GM18517 (cell line): ENCODE measurements at regions not wholly inside any gene's neighbourhood (a gene's known extent, or its start where the extent isn't known, plus 50 kb on each side); places are given as distances from the start of the nearest gene placed in this dataset.
"Not testable (repeated sequence)": the region's sequence is repeated elsewhere in the genome, so short reads cannot be mapped to it uniquely, and the experiment has no call there.

Experiments
- ATAC-seq: cut with Tn5 transposase; IDR thresholded peaks from one replicate; pipeline ENCODE4 v1.9.1; 2021; ENCODE audit warnings: mild to moderate bottlenecking, moderate library complexity; ENCODE audit not compliant: unreplicated experiment

DNA sequence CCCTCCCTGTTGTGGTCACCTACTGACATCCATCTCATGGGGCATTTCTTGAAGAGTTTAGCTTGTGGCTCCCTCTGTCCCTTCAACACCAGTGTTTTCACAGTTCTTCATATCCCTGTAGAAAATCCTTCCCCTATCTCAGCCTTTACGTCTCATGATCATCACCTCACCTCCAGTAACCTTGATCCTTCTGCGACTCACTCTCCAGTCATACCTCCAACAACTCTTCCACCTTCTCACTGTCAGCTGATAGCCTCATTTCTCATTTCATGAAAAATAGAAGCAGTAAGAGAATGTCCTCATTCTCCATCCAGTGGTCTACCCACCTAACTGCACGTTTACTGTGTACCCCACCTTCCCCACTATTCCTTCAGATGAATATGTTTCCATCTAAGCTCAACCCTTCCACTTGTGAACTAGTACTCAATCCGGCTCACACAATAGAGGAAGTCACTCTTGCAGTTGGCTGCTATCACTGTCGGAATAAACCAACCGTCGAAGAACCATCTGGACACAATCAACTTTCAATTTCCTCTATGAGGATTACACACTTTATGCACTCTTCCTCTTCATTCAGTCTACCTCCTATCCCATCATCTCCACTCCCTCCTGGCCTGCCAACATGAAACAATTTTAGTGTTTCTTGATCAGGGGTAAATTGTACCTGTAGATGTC is 256.0 kb downstream of the AHR start:
- ATAC-seq = no peak

DNA sequence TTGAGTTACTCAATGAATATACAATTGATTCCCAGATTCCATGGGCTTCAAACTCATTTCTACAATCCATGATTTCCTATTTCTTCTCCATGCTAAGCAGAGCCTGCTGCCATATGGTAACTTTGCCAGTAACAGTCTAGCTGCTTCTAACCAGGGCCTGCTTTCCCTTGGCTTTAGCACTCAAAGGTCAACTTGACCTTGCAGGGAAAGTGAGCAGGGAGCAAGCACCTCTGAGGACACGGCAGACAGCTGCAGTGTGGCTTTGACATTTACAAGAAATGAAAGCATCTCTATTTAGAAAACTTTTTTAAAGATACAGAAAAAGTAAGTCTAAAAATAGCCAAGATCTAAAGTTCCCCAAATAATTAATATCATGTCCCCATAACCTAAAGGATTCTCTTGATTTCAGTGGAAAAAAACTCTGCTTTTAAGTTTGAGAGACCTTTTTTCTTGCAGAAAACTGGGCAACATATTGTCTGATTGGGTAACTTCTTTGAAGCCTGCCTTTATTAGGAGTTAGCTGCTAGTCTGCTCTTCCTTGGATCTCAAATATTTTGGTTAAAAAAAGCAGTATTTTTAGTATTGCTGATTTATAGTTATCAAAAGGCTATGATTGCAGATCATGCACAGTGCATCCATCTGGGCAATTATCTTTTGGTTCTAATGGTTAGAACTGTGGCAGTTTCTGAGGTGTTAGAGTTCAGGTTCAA is 257.9 kb downstream of the AHR start:
- ATAC-seq = no peak

DNA sequence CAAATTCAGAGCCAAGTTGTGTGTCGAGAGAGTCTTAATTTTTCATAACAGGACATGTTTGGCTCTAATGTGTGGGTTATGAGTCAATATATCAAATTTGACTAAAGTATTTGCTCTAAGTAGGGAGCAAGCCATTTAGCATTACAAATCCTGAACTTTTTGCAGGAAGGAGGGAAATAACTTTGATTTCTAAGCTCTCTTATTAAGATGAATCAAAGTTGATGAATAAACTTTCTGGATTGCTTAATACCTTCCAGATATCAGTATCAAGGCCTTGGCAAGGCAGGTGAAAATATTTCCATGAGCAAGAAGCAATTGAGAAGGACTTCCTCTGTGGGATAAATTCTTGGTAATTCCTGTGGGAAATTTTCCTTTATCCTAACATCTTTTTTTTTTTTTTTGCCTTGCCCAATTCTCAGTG is 258.8 kb downstream of the AHR start:
- ATAC-seq = no peak

DNA sequence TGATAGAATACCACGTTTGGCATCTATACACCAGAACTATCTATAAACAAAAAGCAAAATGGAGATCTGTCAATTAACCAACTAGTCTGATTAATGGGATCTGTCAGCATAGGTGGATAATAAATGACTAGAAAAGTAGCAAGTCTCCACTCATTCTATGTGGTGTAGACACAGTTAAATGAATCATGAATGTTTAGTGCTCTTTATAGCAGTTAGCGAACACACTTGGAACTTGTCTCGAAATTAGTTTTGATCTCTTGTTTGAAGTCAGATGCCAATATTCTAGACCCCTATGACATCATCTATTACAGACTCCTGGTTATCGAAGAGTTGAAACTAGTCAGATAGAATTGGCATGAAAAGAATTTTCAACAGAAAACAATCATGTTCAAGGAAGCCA is 259.7 kb downstream of the AHR start:
- no peak for ATAC-seq

DNA sequence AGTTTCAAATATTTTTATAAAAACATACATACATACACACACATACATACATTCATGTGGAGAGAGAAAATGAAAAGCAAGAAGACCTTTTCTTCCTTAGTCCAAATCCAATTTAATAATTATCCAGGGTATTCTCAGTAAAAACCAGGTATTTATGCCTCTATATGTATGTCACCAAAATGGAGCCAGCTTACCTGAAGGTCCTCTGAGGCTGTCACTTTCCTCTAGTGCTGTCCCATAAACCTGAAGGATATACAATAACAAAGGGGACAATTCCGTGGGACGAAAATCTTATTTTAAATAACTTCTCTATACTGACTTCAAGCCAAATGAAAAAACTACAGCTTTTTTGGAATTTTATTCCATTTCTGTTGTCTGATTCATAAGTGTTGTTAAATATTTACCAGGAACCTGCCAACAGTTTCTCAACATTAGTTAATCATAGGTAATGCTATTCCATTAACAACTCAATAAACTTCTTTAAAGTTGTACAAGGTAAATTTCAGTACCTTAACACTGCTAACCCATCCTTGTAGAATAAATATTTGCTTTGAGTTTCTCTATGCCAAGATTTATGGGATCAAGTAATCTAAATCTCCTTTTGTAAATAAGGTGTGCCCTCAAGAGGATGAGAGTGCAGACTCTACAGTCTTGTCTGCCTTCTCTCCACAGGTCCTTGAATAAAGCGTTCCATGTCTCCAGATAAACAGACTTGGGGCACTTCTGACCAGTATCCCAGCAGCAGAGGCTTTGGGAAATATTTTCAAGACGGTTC is 260.3 kb downstream of the AHR start:
- ATAC-seq = no peak

DNA sequence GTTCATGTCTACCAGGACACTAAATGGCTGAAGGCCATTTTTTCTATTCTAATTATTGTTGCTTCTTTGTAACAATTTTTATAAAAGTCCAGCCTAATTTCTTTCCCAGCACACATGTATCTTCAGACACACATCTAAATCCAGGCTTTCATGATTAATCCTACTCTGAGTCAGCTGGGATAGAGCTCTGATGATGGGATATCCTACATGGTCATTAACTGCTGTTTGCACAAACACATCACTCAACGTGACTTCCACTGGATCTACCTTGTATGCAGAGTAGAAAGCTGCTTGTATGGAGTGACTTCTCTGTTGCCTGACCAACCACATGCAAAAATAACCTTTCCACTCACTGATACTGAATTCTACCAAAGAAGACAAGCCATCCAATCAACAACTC is 260.9 kb downstream of the AHR start:
- no peak for ATAC-seq

DNA sequence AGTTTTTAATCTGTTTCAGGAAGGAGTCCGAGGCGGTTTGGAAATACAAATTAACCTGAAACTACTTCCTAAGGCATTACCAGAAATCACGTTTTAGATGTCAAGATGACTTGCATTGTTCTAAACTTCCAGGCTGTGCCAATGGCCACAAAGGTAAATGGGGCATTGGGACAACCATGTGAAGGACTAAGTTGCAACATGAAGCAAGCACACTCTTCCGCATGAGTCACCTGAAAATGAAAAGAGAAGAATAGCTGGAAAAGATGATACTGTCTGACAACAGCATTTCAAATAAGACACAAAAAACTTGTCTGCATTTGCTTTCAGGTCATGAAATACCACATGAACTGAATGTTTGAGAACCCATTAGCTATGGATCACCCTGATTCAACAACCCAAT is 262.1 kb downstream of the AHR start:
- no peak for ATAC-seq

DNA sequence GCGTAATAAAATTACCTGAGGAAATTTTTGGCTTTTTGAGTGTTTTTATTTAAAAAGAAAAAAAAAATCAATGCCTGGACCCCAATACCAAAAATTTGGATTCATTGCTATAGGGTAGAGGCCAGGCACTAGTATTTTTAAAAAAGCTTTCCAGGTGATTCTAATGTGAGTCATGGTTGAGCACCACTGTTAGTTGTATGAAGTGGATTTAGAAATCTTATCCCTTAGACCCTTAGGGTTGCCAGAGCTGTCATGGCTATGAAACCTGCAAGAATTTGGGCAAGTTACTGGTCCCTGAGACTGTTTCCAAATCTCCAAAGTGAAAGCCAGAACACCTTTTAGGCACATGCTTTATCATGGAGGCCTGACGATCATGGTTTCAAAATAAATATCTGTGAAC is 262.5 kb downstream of the AHR start:
- ATAC-seq = no peak

DNA sequence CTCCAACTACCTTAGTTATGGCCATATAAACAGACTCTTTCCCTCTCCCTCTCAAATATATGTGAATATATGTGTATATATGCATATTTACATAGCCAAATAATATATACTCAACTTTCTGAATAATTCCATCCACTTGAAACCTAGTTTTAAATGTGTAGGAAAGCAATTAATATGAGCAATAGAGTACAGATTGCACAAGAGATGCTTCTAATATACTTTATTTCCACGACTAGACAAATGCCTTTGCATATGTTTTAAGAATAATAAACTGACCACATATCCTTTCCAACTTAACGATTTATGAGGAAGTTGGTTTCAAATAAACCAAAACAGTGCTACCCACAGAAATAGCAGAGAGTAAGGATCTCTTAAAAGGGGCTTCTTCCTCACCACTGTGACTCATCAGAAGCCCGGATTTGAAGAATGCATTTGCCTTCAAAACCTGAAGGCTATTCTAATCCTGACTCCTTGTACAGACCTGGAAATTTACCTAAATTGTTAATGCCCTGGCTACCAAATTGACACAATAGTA is 266.3 kb downstream of the AHR start:
- no peak for ATAC-seq

DNA sequence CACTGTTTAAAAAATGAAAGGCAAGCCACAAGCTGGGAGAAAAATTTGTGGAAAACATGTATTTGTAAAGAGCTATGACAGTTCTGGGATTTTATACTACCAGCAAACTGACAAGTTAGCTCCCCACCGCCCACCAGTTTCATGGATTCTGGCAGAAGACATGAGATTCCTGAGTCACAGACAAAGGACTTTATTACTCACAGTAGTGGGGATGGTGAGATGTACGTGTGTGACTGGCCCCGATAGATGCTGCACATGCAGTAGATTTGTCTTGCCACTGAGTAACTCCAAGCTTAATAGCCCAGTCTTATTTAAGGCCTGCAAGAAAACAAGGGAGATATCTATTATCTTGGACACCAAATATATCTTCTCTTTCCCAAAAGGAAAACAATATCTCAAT is 281.7 kb downstream of the AHR start:
- no peak for ATAC-seq

DNA sequence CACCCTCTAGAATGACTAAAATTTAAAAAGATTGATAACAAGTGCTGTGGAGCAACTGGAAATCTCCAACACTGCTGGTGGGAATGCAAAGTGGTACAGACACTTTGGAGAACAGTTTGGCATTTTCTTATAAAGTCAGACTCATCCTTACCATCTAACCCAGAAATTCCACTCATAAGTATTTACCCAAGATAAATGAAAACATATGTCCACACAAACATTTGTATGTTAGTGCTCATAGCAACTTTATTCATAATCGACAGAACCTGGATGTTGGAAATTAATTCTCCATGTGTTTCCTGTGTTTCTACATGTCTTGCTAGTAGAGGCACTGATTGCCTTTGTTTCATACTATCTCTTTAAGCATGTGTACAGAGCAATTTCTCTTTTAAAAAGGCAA is 282.4 kb downstream of the AHR start:
- no peak for ATAC-seq

DNA sequence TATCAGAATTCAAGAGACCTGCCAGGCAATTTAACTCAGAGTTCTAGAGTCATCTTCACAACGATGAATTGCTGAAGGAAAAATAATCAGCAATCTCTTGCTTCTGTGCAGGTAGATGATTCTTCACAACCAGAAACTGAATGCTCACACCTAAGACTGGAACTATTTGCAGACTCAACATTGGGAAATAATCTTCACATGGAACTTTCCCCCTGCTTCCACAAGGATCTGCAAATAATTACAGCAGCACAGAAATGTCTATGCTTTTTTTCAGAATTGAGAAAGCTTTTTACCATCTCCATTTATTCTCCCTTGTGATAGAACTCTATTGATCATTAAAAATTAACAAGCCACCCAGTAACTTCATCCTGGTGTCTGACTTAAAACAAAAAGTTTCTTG is 282.8 kb downstream of the AHR start:
- ATAC-seq = no peak

DNA sequence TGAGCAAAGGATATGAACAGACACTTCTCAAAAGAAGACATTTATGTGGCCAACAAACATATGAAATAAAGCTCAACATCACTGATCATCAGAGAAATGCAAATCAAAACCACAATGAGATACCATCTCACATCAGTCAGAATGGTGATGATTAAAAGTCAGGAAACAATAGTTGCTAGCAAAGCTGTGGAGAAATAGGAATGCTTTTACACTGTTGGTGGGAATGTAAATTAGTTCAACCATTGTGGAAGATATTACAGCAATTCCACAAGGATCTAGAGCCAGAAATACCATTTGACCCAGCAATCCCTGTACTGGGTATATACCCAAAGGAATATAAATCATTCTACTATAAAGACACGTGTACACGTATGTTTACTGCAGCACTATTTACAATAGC is 284.2 kb downstream of the AHR start:
- not testable (repeated sequence) for ATAC-seq

DNA sequence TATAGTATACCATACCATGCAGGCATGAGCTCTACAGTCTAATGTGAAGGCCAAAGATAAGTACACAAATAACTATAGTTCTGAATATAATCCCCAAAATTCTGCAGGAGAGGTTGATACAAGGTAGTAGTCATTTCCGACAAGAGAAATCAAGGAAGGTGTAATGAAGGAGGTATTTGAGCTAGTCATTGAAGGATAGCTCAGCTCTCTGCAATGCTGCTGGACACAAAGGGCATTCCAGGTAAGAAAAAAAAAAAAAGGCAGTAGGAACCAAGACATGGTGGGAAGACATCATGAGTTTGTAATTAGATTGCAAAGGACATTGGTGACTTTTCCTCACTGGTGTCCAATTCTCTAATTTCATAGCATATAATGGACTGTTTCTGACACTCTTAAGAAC is 285.3 kb downstream of the AHR start:
- ATAC-seq = no peak

DNA sequence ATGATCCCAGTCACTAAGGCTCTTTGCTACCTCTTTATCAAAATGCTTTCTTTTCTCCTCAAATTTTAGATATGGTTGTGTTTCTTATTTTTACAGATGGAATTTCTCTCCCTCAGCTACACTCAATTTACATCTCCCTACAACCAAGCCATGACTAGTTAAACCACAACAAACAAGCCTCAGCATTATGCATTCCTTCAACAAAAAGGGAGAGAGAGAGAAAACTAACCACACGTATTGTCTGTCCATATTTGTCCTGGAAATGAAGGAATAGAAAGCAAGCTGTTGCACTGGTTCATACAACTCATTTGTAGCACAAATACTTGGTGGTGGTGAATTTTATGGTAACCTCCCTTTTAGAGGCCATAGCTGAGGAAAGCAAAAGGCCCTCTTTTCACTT is 286.4 kb downstream of the AHR start:
- no peak for ATAC-seq

DNA sequence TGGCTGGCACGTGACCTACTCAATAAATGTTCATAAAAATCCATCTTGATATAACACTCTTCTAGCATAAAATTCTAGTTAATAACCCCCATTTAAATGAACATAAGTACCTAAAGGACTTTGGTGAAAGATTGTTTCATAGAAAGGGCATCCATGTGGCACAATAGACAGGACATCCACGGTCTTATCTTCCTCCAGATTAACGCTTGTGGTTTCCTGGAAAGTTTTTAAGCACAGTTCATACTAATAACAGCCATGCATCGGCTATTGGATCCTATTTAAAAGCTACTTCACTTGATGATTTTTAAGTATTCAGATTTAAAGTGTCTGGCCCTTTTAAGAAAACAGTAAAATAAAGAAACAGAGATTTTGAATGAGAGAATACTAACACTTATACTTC is 288.3 kb downstream of the AHR start:
- ATAC-seq = no peak

DNA sequence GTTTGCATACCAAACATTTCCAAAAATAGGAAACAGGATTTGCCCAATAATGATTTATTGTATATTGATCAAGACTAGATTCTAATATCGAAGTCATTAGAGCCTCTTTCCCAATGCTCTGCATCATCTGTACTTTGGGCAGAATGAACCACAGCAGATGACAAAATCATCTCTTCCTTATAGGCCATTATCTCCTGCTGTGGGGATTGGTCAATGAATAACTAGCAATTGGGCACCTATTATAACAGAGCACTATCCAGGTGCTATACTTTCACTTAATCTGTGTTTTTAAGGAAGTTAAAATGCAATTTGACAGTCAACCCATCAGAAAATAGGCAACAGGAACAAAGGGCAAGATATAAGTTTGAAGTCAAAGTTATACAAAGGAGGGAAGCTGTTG is 290.3 kb downstream of the AHR start:
- no peak for ATAC-seq

DNA sequence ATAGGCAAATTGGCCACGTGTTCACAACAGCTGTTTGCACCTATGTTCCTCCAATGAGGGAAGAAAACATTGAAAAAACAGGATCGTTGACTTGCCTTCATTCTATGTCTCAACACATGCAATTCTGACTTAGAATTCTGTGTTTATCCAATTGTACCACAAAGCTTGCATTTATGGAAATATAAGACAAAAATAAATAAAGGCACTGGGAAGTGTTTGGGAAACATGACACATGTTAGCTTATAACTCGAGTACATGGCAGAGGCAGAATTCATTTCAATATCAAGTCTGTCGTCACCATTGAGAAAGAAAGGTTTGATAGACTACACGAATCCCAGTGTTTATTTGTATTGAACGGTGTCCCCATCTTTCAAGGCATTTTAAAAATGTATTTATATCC is 291.2 kb downstream of the AHR start:
- no peak for ATAC-seq

DNA sequence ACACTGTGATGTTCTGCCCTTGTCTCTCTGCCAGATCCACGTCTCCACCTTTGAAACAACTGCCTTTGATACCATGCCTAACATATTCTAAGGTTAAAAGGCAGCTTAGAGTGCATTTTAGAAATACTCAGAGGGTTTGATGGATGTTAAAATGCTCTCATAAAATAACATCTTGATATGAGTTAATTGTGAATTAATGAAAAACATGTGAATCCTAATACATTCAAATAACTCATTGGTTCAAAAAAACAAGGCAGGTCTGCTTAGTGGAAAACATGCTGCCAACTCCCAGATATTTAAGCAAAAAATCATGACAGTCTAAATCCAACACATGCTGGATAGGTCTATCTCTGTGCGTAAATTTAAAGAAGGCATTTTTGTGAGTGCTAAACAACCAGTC is 291.8 kb downstream of the AHR start:
- ATAC-seq = no peak

DNA sequence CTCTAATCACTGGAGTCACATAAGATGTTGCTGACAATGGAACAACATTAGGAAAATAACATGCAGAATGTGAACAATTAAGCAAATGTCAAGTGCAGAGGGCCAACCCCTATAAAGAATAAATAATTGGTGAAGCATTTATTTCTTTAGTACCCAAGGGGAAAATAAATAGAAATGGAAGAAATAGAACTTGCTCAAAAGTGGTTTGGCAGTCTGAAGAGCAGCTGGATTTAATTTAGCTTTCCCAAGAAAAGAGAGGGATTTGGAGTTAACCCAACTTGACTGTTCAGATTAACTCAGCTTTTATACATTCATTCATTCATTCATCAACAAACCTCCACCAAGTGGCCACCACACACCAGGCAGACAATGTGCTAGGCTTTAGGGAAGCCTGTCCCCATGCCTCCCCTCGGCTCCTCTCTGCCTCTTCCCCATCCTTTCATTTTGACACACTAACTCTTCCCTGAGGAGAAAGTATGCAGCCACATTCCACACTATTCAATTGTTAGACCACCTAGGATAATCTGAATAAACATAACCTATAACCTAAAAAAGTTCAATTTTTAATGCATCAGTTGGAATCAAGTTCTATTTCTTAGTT is 295.5 kb downstream of the AHR start:
- no peak for ATAC-seq

DNA sequence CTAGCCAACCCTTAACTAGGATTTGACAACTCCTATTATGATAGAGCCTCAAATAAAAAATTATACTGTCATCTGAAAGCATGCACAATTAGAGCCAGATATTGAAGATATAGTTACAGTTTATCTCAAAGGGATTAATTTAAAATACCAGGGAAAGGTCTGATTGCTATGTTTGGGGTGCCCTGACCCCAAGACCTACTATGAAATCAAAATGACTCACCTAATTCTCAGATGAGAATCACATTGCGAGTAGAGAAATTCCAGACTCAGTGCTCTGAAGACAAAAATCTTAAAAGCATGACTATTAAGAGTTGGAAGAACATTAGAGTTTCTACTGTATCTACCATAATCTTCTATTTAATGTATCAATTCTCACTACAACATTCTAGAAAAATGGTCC is 297.1 kb downstream of the AHR start:
- ATAC-seq = no peak
